Stimulated activated naive B cell treated with anti-CD40 and anti-IgM and Interleukin-4, amounts not matched to agents 10 μg/mL and 1 μg/mL and 100 μg/mL, for 72 hours (primary cell): ENCODE measurements at regions not wholly inside any gene's neighbourhood (a gene's known extent, or its start where the extent isn't known, plus 50 kb on each side); places are given as distances from the start of the nearest gene placed in this dataset.
"Not testable (repeated sequence)": the region's sequence is repeated elsewhere in the genome, so short reads cannot be mapped to it uniquely, and the experiment has no call there.

Experiments used
- ATAC-seq, 2 donors: fragments of 150-1000 bp; cut with Tn5 transposase; replicated peaks; 2 replicates each; pipeline ENCODE4 v1.10.0; 2021; ENCODE audit warnings: moderate library complexity in 1 of 2
- DNase-seq: peaks from one replicate; pipeline ENCODE4 v3.0.0; 2021
- H3K27ac Mint-ChIP-seq: one replicate; pipeline ENCODE4 v1.8.0; 2022; ENCODE audit warnings: mild to moderate bottlenecking, mixed read lengths
- H3K27me3 Mint-ChIP-seq, 2 donors: one replicate each; pipeline ENCODE4 v1.8.0; 2022; ENCODE audit warnings: mixed read lengths in 2 of 2
- H3K36me3 Mint-ChIP-seq, 2 donors: one replicate each; pipeline ENCODE4 v1.8.0; 2022; ENCODE audit warnings: mixed read lengths in 2 of 2, mild to moderate bottlenecking in 1 of 2
- H3K4me1 Mint-ChIP-seq, 2 donors: one replicate each; pipeline ENCODE4 v1.8.0; 2022; ENCODE audit warnings: mixed read lengths in 2 of 2, mild to moderate bottlenecking in 1 of 2
- H3K4me3 Mint-ChIP-seq, 2 donors: one replicate each; pipeline ENCODE4 v1.8.0; 2022; ENCODE audit warnings: mild to moderate bottlenecking in 2 of 2, mixed read lengths in 2 of 2, moderate library complexity in 1 of 2
- H3K9me3 Mint-ChIP-seq, 2 donors: one replicate each; pipeline ENCODE4 v1.8.0; 2022; ENCODE audit warnings: mixed read lengths in 2 of 2, mild to moderate bottlenecking in 1 of 2

DNA sequence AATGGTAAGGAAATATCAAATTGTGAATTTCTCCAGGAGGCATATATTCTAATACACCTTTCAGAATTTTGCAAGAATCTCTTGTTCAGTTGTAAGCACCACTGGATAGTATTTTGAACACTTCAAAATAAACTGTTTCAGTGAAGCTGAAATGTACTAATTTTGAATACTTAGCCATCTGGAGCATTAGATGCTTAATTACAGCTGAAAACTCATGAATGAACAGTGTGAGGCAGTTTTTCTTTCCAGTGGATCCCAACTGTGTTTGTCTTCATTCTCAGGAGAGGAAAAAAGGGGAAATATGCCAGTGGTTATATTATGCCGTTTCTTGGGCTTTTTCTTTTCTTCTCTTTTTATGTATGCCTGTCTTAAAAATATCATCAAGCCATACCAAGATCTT is 306.0 kb upstream of the SEMA6A start:
- DNase-seq, result no peak
- Mint-ChIP-seq H3K27me3 (no peaks in the 10 kb centered on the region), H3K9me3 (no peaks in the 10 kb centered on the region), H3K4me3 (no peak overlapping the region), H3K4me1 (no peaks in the 10 kb centered on the region), H3K36me3 (no peaks in the 10 kb centered on the region), H3K27ac (no peak overlapping the region)
- ATAC-seq, result no peak

DNA sequence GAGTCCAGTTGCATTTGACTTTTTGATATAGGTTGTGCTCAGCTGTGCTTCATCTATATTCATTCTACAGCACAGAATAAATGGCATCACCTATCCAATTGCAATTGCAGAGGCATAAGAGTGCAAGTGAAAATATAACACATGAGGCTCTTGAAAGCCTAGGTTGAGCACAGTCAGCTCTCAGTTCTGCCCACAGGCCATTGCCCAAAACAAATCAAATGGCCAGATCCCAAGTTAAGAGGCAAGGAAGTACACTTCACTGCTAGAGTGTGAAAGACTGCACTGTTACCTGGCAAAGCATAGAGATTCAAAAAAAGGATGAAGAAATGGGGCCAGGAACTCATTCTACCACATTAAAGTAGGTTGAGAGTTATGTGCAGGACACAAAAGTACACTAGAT is 305.5 kb upstream of the SEMA6A start:
- Mint-ChIP-seq H3K4me3 (no peak overlapping the region), H3K4me1 (no peaks in the 10 kb centered on the region), H3K27me3 (no peaks in the 10 kb centered on the region), H3K36me3 (no peaks in the 10 kb centered on the region), H3K9me3 (no peaks in the 10 kb centered on the region), H3K27ac (no peak overlapping the region)
- ATAC-seq (no peak), DNase-seq (no peak)

DNA sequence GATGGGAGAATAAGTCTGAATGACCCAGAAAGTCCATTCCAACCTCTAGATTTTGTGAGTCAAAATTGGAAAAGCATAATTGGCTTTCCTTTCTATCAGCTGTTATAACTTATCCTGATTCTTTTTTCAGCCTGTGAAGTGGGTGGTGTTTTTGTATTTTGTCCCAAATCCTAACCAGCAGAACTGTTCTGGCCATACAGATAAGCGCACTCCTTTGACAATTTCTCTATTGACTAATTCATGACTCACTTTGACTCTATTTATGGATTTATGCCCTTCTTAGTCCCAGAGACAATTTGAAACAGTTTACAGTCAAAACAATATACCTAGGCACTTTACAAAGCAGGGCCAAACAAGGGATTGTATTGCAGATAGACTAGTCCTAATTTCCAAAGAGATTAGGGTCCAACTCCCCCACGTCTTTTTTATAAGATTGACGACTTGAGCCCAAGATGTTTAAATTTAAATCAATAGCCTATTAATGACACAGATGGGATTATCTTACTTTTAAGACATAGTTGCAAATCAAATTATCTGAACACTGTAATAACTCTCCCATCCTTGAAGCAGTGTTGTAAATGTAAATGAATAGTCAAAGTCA is 301.7 kb upstream of the SEMA6A start:
- H3K9me3 Mint-ChIP-seq, result no peaks in the 10 kb centered on the region

DNA sequence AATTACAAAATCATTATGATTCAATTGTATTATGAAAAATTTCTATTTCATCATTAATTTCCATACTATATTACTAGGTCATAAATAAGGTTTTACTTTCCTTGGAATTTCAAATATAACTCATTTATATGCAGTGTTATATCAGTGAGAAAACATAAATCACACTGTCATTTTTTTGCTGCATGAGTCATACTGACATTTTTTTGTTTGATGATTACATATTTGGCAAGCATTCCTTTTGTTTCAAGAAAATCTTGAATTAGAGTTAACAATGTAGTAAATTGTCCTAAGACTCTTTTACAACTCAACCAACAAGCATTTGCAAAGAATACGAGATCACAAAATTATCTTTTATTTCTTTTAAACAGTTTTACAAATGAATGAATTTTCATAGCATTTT is 298.4 kb upstream of the SEMA6A start:
- H3K27me3 Mint-ChIP-seq, result no peaks in the 10 kb centered on the region
- H3K27ac Mint-ChIP-seq, result no peak overlapping the region
- H3K9me3 Mint-ChIP-seq, result peaks cover 0 to 7% of the 10 kb centered on the region in 2 donors
- no peak overlapping the region for H3K4me3 Mint-ChIP-seq
- H3K4me1 Mint-ChIP-seq, result no peaks in the 10 kb centered on the region
- no peaks in the 10 kb centered on the region for H3K36me3 Mint-ChIP-seq
- ATAC-seq (no peak), DNase-seq (no peak)

More for the DNA sequence above, 301.7 kb upstream of the SEMA6A start:
- ATAC-seq (no peak), DNase-seq (no peak)
- H3K27ac Mint-ChIP-seq, result no peak overlapping the region
- H3K4me3 Mint-ChIP-seq, result no peak overlapping the region
- H3K36me3 Mint-ChIP-seq, result no peaks in the 10 kb centered on the region
- no peaks in the 10 kb centered on the region for H3K4me1 Mint-ChIP-seq
- H3K27me3 Mint-ChIP-seq, result no peaks in the 10 kb centered on the region

DNA sequence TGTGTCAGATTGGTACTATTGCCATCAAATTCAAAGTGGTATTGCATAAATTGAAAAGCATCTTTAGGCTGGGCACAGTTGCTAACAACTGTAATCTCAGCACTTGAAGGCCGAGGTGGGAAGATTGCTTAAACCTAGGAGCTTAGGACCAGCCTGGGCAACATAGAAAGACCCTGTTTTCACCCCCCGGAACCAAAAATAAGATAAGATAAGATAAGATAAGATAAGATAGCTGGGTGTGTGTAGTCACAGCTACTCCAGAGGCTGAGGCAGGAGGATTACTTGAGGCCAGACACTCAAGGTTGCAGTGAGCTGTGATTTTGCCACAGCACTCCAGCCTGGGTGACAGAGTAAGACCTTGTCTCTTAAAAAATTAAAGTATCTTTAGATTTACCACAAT is 297.9 kb upstream of the SEMA6A start:
- H3K9me3 Mint-ChIP-seq, result peaks cover 0 to 7% of the 10 kb centered on the region in 2 donors
- H3K36me3 Mint-ChIP-seq, result no peaks in the 10 kb centered on the region
- H3K4me1 Mint-ChIP-seq, result no peaks in the 10 kb centered on the region
- DNase-seq (no peak), ATAC-seq (no peak)
- no peak overlapping the region for H3K27ac Mint-ChIP-seq
- no peaks in the 10 kb centered on the region for H3K27me3 Mint-ChIP-seq
- H3K4me3 Mint-ChIP-seq, result no peak overlapping the region

DNA sequence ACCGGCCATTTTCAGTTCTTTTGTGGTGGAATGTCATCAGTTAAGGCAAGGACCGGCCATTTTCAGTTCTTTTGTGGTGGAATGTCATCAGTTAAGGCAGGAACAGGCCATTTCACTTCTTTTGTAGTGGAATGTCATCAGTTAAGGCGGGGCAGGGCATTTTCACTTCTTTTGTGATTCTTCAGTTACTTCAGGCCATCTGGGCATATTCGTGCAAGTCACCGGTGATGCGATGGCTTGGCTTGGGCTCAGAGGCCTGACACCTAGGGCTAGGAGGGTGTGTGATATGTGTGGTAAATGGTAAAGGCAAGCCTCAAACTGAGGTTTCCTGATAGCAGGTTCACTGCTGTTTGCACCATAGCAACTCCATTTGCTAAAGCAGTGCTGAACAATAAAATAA is 293.2 kb upstream of the SEMA6A start:
- not testable (repeated sequence) for H3K9me3 Mint-ChIP-seq, DNase-seq, ATAC-seq, H3K27ac Mint-ChIP-seq, H3K27me3 Mint-ChIP-seq, H3K4me1 Mint-ChIP-seq, H3K36me3 Mint-ChIP-seq, H3K4me3 Mint-ChIP-seq

DNA sequence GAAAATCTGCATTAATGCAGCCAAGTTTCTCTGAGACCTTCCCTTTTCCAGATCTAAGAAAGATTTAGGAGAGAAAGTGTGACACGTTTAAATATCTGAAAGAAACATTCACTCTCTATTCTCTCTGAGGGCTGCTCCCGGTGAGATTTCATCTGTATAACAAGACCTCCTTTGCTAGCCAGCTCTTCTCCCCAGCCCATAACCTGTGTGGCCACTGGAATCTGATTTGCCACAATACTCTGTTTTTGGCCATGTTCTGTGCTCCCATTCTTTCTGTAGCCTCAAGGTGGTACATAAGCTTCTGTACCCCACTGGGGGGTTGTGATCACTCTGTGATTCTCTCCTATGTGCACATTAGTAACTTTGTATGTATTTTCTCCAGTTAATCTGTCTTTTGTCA is 291.0 kb upstream of the SEMA6A start:
- ATAC-seq (no peak), DNase-seq (no peak)
- Mint-ChIP-seq H3K4me3 (no peak overlapping the region), H3K27me3 (peaks cover 0 to 1% of the 10 kb centered on the region in 2 donors), H3K4me1 (no peaks in the 10 kb centered on the region), H3K9me3 (peaks cover 0 to 7% of the 10 kb centered on the region in 2 donors), H3K36me3 (no peaks in the 10 kb centered on the region), H3K27ac (no peak overlapping the region)

DNA sequence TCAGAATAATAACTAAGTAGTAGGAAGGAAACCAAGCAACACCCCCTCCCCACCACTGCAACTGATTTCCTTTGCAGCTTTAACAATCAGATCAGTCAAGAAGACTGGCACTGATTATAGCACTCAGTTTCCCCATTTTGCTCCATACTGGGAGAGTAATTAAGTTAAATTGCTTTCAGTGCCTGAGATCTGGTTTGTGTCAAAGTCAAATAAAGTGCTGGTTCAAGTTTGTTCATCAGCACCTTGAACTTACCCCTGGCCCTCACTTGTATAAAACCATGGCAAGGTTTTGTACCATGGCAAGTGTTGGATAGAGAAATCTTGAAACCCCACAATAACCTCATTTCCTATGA is 290.2 kb upstream of the SEMA6A start:
- Mint-ChIP-seq H3K36me3 (no peaks in the 10 kb centered on the region), H3K9me3 (peaks cover 0 to 6% of the 10 kb centered on the region in 2 donors), H3K4me1 (no peaks in the 10 kb centered on the region), H3K27ac (no peak overlapping the region), H3K27me3 (peaks cover 0 to 5% of the 10 kb centered on the region in 2 donors), H3K4me3 (no peak overlapping the region)
- DNase-seq, result no peak
- no peak for ATAC-seq

DNA sequence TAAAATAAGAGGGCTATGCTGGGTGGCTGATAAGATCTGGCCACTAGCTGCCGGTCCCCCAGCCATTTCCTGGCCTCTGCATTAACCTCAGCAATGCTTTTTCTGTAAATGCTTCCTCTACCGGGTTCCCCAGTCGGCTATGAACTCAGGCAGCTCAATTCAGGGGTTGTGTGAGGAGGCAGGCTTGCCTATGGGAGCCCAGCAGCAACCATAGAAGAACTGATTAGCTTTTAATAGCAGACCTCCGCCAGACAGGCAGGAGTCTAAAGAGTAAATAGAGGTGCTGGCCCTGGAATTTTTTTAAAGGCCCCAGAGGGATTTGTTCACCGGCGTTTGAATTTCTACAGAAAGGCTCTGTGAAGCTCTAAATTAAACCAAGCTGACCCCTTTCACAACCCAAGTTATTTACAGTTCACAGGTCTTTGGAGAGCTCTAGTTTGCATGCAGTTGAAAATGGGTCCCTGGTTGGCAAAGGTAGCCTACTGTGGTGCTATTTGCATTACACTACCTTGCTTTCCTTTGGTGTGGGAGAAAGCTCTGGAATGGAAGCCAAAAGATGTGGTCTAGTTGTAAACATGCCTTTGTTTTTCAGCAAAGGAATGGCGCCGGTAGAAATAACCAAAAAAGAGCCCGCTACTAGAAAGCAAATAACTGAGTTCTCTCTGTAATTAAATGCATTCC is 289.7 kb upstream of the SEMA6A start:
- Mint-ChIP-seq H3K36me3 (no peaks in the 10 kb centered on the region), H3K4me3 (no peak overlapping the region), H3K4me1 (no peaks in the 10 kb centered on the region), H3K27ac (no peak overlapping the region), H3K9me3 (peaks cover 0 to 4% of the 10 kb centered on the region in 2 donors), H3K27me3 (peaks cover 0 to 5% of the 10 kb centered on the region in 2 donors)
- DNase-seq, result no peak
- ATAC-seq, result no peak

DNA sequence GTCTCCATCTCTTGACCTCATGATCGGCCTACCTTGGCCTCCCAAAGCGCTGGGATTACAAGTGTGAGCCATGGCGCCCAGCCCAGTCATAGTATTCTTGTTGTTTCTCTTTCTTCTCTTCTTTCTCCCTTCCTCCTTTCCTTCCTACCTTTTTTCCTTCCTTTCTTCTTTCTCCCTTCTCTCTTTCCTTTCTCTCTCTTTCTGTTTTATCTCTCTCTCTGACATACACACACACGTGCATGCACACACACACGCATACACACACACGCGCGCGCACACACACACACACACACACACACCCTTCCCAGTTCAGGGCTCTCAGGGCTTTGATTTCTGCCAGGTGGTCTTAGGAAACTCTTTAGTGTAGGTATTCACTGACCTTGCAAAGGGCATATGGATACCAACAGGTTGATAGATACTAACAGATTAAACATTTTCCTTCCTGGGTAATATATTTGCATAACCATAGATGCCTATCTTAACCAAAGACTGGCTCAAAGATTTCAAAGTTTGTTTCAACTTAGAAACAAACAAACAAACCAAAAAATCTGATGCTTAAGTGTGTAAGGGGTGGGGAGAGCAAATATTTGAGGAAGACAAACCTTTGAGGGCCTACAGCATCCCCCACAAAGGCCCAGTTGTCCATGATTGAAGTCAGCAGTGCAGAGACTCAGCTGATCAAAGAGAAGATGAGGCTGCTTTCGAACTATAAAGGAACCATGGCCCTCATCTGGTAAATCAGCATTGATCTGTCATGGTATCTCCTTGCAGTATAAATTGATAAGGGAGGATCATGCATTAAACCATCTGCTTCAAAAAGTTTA is 288.2 kb upstream of the SEMA6A start:
- DNase-seq (no peak), ATAC-seq (no peak)
- Mint-ChIP-seq H3K9me3 (peaks cover 0 to 2% of the 10 kb centered on the region in 2 donors), H3K27me3 (peaks cover 0 to 5% of the 10 kb centered on the region in 2 donors), H3K27ac (no peak overlapping the region), H3K36me3 (no peaks in the 10 kb centered on the region), H3K4me1 (no peaks in the 10 kb centered on the region), H3K4me3 (no peak overlapping the region)

DNA sequence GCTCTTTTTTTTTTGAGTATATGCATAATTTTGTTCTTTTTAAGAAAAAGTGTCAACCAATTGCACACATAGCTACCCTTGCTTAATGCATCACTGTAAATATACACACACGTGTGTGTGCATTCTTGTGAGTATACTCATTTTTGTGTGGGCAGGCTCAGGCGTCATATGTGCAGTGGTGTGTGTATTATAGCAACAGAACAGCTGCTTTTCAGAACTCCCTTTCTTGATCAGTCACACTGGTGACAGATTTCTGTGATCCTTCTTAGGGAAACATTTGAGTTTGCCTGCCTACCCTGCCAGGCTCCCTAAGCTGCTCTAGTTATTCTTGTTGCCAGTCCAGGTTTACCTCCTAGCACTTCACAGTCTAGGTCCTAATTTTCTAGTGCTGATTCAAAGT is 287.0 kb upstream of the SEMA6A start:
- H3K36me3 Mint-ChIP-seq, result no peaks in the 10 kb centered on the region

DNA sequence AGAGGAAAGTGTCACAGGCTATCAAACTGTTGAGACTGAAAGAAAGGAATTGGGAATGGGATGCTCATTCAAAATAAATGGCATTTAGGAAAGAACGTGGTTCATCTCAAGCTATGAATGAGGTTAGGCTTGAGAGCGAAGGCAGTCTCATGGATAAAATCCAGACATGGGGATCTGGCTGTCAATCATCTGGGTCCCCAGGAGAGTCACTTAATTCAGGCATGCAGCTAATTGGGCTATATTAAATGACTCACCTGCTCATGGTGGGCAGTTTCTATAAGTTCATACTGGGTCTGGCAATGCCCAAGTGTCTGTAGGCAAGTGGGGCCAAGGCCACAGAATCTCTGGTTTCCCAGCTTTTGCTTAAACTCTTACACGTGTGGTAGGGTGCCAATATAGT is 286.5 kb upstream of the SEMA6A start:
- no peaks in the 10 kb centered on the region for H3K4me1 Mint-ChIP-seq
- ATAC-seq (no peak), DNase-seq (no peak)
- no peak overlapping the region for H3K4me3 Mint-ChIP-seq
- H3K36me3 Mint-ChIP-seq, result no peaks in the 10 kb centered on the region
- H3K27me3 Mint-ChIP-seq, result peaks cover 0 to 5% of the 10 kb centered on the region in 2 donors
- H3K27ac Mint-ChIP-seq, result no peak overlapping the region
- peaks cover 0 to 2% of the 10 kb centered on the region in 2 donors for H3K9me3 Mint-ChIP-seq

More for the DNA sequence above, 287.0 kb upstream of the SEMA6A start:
- H3K9me3 Mint-ChIP-seq, result peaks cover 0 to 2% of the 10 kb centered on the region in 2 donors
- H3K27me3 Mint-ChIP-seq, result peaks cover 0 to 5% of the 10 kb centered on the region in 2 donors
- H3K27ac Mint-ChIP-seq, result no peak overlapping the region
- no peak for ATAC-seq
- DNase-seq, result no peak
- H3K4me1 Mint-ChIP-seq, result no peaks in the 10 kb centered on the region
- no peak overlapping the region for H3K4me3 Mint-ChIP-seq

DNA sequence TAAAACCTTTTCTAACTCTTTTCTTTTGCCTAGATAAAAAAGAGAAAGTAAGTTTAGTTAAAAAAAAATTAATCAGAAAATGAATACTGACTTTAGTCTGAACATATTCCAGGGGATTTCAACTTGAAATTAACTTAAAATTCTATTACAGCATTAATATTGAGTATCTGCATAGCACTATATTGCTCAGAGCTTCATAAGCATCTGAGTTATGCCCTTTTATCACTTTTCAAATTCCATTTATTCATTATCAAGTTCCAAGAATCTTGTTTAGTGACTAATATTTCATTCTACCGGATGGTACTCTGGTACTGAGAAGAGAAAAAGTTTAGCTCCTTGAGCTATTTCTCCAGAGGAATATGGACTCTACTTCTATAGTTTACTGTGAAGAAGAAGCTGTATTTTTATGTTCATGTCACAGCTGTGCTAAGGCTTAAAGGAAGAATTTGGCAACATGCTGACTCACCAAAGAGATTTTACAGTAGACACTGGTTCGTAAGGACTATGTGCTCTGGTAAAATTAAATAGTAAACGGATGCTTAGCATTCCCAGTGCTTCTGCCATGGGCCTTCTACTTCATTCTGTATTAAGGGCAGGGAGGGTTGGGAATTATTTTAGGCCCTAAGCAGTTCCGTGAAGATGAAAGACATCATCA is 285.2 kb upstream of the SEMA6A start:
- Mint-ChIP-seq H3K4me1 (no peaks in the 10 kb centered on the region), H3K36me3 (no peaks in the 10 kb centered on the region), H3K9me3 (peaks cover 0 to 2% of the 10 kb centered on the region in 2 donors), H3K27me3 (peaks cover 0 to 5% of the 10 kb centered on the region in 2 donors), H3K4me3 (no peak overlapping the region), H3K27ac (no peak overlapping the region)
- ATAC-seq (no peak), DNase-seq (no peak)

DNA sequence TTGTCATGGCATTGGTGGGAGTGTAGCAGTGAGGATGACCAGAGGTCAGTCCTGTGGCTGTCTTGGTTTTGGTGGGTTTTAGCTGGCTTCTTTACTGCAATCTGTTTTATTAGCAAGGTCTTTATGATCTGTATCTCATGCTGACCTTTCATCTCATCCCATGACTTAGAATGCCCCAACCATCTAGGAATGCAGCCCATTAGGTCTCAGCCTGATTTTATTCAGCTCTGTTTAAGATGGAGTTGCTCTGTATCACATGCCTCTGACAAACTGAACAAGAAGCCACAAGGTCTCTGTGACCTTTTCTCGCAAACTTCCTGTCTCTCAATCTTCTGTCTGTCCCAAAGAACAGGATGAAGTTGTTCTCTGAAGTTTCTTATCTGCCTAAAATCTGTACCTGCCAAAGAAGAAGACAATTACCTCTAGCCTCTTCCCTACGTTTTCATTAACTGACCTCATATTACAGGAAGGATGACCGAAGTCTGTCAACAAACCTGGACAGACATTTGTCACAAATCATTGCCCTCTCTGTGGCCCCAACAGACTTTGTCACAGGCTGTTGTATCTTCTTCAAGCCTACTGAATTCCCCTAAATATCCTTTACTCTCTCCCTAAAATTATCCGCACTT is 284.2 kb upstream of the SEMA6A start:
- DNase-seq (no peak), ATAC-seq (no peak)
- Mint-ChIP-seq H3K9me3 (peaks cover 0 to 2% of the 10 kb centered on the region in 2 donors), H3K27ac (no peak overlapping the region), H3K27me3 (peaks cover 0 to 5% of the 10 kb centered on the region in 2 donors), H3K4me1 (no peaks in the 10 kb centered on the region), H3K4me3 (no peak overlapping the region), H3K36me3 (no peaks in the 10 kb centered on the region)
